Mucosa of stomach (tissue), 1 donor: ENCODE measurements at regions not wholly inside any gene's neighbourhood (a gene's known extent, or its start where the extent isn't known, plus 50 kb on each side); places are given as distances from the start of the nearest gene placed in this dataset.
"Not testable (repeated sequence)": the region's sequence is repeated elsewhere in the genome, so short reads cannot be mapped to it uniquely, and the experiment has no call there.

Source experiments
- H3K27me3 ChIP-seq: one replicate; pipeline ENCODE4 v1.7.0; 2013; ENCODE audit warnings: mild to moderate bottlenecking, low read length; ENCODE audit not compliant: control insufficient read depth, insufficient read depth
- H3K36me3 ChIP-seq: one replicate; pipeline ENCODE4 v1.7.0; 2013; ENCODE audit warnings: low read length; ENCODE audit not compliant: control insufficient read depth, insufficient read depth
- H3K4me1 ChIP-seq: one replicate; pipeline ENCODE4 v1.7.0; 2013; ENCODE audit warnings: mild to moderate bottlenecking, low read length; ENCODE audit not compliant: control insufficient read depth, insufficient read depth
- H3K4me3 ChIP-seq: one replicate; pipeline ENCODE4 v1.7.0; 2013; ENCODE audit warnings: low read length
- H3K9ac ChIP-seq: one replicate; pipeline ENCODE4 v1.7.0; 2013; ENCODE audit warnings: mild to moderate bottlenecking, low read length, moderate library complexity
- H3K9me3 ChIP-seq: one replicate; pipeline ENCODE4 v1.7.0; 2013; ENCODE audit warnings: mild to moderate bottlenecking, low read length, moderate library complexity; ENCODE audit not compliant: control insufficient read depth
- donor health status: Pancreatic carcinoma.

GRCh38 chr3:177622520-177622919, 425.2 kb upstream of the TBL1XR1 start:
- H3K36me3 ChIP-seq = no peaks in the 10 kb centered on the region

DNA sequence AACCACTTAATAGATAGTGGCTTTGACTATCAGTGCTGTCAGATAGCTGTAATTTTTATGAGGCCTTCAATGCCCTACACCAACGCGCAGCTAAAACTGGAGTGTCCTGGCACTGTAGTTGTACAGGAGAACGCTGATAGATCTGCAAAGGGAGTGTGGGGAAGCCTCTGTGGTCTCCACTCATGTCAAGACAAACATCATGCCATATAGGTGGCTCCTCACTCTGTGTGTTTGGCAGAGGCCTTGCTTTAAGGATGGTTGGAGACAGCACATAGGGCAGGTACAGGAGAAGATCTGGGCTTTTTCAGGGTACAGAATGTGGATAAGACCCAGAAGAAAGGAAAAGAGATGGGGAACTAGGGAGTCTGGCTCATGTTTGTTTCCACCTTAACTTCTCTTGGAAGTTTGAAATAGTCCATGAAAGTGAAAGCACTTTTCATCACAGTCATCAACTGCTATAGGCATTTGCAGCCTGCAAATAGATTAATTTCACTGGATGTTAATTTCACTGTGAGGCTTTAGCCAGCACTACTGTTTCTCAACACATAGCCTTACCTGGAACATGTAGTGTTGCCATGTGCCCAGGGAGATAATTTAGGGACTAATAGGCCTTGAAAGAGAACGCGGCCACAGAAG, 425.8 kb upstream of the TBL1XR1 start:
- Histone ChIP-seq H3K9ac (no peak overlapping the region), H3K27me3 (no peaks in the 10 kb centered on the region), H3K9me3 (no peaks in the 10 kb centered on the region), H3K4me3 (no peak overlapping the region), H3K36me3 (no peaks in the 10 kb centered on the region), H3K4me1 (peaks cover 37% of the 10 kb centered on the region)

More at GRCh38 chr3:177622520-177622919, 425.2 kb upstream of the TBL1XR1 start:
- Histone ChIP-seq H3K9ac (no peak overlapping the region), H3K9me3 (no peaks in the 10 kb centered on the region), H3K4me3 (no peak overlapping the region), H3K4me1 (peaks cover 37% of the 10 kb centered on the region), H3K27me3 (no peaks in the 10 kb centered on the region)

DNA sequence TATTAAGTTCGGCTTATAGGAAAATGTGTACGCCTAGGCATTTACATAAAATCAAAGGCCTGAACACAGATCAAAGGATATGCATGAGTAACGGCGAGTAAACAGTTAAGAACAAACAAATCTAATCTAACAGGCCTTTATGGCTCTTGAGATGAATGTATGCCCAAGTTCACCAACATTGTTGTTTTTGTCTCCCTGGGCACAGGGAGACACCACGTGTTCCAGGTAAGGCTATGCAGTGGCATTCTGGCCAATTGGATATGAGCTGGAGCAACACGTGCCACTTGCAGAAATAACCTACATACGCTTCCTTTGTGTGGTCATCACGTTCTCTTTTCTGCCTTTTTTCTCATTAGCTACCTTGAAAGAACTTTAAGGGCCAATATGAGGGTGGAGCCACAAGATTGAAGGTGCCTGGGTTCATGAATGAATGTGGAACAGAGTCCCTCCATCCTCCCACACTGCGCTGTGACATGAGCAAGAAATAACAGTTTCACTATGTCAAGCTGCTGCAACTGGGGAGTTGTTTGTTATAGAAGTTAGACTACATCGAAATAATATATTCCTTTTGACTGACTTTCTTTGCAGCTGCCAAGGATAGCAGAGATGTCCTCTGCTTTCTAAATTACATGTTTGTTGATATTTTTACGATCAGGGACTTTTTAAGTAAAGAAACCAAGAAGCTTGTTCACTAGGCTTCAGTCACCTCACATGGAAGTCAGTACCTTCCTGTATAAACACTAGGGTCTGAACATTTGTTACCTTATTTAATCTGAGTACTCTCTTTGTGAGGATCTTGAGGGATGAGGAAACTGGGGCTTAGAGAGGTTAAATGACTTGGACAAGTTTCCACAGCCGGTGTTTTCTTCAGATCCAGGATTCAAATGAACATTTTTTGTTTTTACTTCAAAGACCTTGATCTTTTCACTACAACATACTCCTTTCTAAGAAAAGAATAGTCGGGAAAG, 427.5 kb upstream of the TBL1XR1 start:
- H3K9ac ChIP-seq = no peak overlapping the region
- H3K9me3 ChIP-seq = no peaks in the 10 kb centered on the region
- H3K27me3 ChIP-seq = no peaks in the 10 kb centered on the region
- H3K4me1 ChIP-seq = peaks cover 22% of the 10 kb centered on the region
- no peaks in the 10 kb centered on the region for H3K36me3 ChIP-seq
- H3K4me3 ChIP-seq = no peak overlapping the region

GRCh38 chr3:177626045-177626444, 428.8 kb upstream of the TBL1XR1 start:
- H3K9me3 ChIP-seq = no peaks in the 10 kb centered on the region
- no peaks in the 10 kb centered on the region for H3K36me3 ChIP-seq
- no peak overlapping the region for H3K9ac ChIP-seq
- no peak overlapping the region for H3K4me3 ChIP-seq
- no peaks in the 10 kb centered on the region for H3K27me3 ChIP-seq
- peaks cover 22% of the 10 kb centered on the region for H3K4me1 ChIP-seq

DNA sequence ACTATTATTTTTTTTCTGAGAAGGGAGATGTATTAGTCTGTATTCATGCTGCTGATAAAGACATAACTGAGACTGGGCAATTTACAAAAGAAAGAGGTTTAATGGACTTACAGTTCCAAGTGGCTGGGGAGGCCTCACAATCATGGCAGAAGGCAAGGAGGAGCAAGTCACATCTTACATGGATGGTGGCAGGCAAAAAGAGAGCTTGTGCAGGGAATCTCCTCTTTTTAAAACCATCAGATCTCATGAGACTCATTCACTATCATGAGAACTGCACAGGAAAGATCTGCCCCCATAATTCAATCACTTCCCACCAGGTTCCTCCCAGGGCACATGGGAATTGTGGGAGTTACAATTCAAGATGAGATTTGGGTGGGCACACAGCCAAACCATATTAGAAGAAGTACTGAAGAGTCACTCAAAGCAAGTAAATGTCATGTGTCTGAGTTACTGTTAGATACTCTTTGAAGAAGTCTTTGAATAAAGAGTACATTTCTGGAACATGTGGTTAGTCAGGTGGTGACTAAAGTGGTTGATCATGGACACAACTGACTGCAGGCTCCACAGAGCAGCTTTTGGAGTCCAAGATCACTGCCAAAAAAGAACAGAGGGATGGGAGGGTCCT, 430.9 kb upstream of the TBL1XR1 start:
- H3K27me3 ChIP-seq, H3K9me3 ChIP-seq, H3K4me3 ChIP-seq, H3K36me3 ChIP-seq, H3K9ac ChIP-seq: not testable (repeated sequence)
- peaks cover 17% of the 10 kb centered on the region for H3K4me1 ChIP-seq

- peaks cover 6% of the 10 kb centered on the region for H3K4me1 ChIP-seq
- H3K9ac ChIP-seq = no peak overlapping the region
- H3K36me3 ChIP-seq = no peaks in the 10 kb centered on the region
- H3K9me3 ChIP-seq = no peaks in the 10 kb centered on the region
- no peak overlapping the region for H3K4me3 ChIP-seq
- H3K27me3 ChIP-seq = no peaks in the 10 kb centered on the region
Observed at GRCh38 chr3:177629276-177629675, 432.0 kb upstream of the TBL1XR1 start.

DNA sequence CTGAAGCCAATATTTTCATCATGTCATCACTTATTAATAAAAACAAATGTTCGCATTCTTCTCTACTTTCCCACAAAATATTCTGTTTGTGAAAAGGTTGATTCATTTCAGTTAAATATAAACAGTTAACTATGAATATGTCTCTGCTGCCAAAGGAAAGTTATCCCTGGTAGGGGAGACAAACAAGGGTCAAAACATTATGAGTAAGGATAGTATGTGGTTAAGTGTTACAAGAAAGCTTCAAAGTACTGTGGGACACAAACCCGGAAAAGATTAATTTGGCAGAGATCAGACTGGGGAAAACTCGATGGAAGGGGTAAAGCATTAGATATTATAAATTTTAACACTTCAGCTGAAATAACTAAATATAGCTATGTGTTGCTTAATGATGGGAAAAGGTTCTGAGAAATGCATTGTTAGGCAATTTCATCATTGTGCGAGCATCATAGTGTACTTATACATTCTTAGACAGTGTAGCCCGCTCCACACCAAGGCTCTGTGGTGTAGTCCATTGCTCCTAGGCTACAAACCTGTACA, 436.5 kb upstream of the TBL1XR1 start:
- no peak overlapping the region for H3K4me3 ChIP-seq

DNA sequence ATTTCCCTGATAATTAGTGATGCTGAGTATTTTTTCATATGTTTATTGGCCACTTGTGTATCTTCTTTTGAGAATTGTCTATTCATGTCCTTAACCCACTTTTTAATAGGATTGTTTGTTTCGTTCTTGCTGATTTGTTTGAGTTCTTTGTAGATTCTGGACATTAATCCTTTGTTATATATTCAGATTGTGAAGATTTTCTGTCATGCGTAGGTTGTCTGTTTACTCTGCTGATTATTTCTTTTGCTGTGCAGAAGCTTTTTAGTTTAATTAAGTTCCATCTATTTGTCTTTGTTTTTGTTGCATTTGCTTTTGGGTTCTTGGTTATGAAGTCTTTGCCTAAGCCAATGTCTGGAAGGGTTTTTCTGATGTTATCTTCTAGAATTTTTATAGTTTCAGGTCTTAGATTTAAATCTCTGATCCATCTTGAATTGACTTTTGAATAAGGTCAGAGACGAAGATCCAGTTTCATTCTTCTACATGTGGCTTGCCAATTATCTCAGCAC, 438.4 kb upstream of the TBL1XR1 start:
- not testable (repeated sequence) for H3K4me3 ChIP-seq, H3K36me3 ChIP-seq, H3K9ac ChIP-seq, H3K27me3 ChIP-seq, H3K9me3 ChIP-seq
- H3K4me1 ChIP-seq = peaks cover 10% of the 10 kb centered on the region

More for the DNA sequence above, 436.5 kb upstream of the TBL1XR1 start:
- Histone ChIP-seq H3K27me3 (no peaks in the 10 kb centered on the region), H3K36me3 (no peaks in the 10 kb centered on the region), H3K4me1 (peaks cover 6% of the 10 kb centered on the region), H3K9me3 (no peaks in the 10 kb centered on the region), H3K9ac (no peak overlapping the region)

GRCh38 chr3:177640319-177640965, 443.2 kb upstream of the TBL1XR1 start:
- Histone ChIP-seq H3K27me3 (no peaks in the 10 kb centered on the region), H3K4me1 (peaks cover 8% of the 10 kb centered on the region), H3K4me3 (no peak overlapping the region), H3K36me3 (no peaks in the 10 kb centered on the region), H3K9me3 (no peaks in the 10 kb centered on the region), H3K9ac (no peak overlapping the region)

DNA sequence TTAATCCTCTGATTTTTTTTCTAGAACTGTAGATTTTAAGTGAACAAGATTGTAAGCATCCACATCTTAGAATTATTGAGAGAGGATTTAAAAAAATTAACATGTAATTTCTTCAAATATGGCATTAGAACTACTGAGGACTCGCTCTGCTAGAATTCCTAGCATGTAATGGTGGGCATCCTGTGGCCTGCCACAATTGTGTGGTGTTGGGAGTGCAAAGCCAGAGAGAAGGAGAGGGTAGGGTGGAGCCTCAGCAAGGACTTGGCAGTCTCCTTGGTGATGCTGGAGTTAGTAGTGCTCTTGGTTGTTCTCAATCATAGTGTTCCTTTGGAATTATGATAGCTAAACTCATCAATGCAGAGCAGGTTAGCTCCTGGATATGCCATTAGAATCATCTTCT, 443.9 kb upstream of the TBL1XR1 start:
- no peaks in the 10 kb centered on the region for H3K9me3 ChIP-seq
- H3K4me3 ChIP-seq = no peak overlapping the region
- no peaks in the 10 kb centered on the region for H3K27me3 ChIP-seq
- H3K36me3 ChIP-seq = no peaks in the 10 kb centered on the region
- H3K9ac ChIP-seq = no peak overlapping the region
- peaks cover 8% of the 10 kb centered on the region for H3K4me1 ChIP-seq

DNA sequence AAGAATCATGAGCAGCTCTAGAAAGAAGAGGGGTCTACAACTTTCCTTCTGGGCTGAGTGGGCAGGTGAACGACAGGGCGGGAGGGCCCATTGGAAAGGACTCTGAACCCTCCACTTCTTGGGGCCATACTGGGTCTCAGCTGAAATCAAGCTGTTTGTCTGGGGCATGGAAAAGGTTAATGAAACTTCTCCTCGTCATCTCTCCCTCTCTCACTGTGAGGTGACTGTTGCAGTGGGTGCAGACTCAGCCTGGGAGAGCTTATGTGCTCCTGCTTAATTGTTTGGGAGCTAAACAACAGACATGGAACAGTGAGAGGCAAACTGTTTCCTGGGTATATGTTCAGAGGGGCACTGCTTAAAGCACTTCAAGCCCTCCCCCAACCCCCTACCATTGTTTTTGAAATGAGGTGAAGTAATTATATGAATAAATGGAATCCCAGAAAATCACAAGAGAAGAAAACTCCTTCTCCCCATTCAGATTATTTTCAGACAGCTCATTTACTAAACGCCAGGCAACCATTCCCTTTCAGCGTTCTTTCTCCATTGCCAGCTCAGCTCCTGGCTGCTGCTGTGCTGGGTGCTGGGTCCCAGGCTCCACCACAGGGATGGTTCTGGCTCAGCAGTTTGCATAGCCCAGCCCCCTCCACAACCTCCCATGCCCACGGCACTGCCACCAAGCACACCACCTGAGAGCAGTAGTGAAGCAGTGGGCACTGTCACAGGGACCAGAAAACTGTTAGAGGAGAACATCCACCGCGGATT, 444.9 kb upstream of the TBL1XR1 start:
- Histone ChIP-seq H3K27me3 (no peaks in the 10 kb centered on the region), H3K4me3 (no peak overlapping the region), H3K9me3 (no peaks in the 10 kb centered on the region), H3K36me3 (no peaks in the 10 kb centered on the region), H3K9ac (no peak overlapping the region), H3K4me1 (peaks cover 8% of the 10 kb centered on the region)
